ENCODE measurements at regions not wholly inside any gene's neighbourhood (a gene's known extent, or its start where the extent isn't known, plus 50 kb on each side); places are given as distances from the start of the nearest gene placed in this dataset.

DNA sequence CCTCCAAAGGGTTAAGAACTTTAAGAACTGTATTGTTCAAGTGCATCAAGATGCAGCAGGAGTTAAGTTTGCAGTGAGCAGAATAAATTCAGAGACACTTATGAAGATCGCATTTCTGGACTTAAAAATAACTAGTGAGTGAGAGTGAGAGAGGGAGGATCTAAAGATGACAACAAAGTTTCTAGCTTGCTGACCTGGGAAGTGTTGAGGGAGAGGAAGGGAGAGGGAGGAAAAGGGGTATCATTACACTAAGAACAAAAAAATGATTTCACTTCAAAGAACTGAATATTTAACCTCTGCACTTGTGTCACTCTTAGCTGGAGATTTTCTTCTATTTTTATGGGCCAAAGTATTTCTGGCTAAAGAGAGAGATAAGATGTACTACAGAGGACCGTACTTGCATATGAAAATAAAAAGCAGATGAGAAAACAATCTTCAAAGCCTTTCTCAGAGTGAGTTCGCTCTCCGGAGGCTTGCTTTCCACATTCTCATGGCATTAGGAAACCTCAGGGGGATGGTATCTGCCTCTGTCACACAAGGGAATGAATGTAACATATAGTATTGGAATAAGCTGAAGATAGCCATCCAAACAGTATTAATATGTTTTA, 91.4 kb upstream of the TJP1 start:
- WGBS, 2 donors: 7 to 18% methylated on average over 4 of the region's 4 CpGs
- ATAC-seq (peak; percentile 36 to 76 (median 68)), DNase-seq (no peak)
- Histone ChIP-seq H3K4me1 (peaks cover 5 to 62% (median 34%) of the 10 kb centered on the region in 9 donors), H3K36me3 (no peaks in the 10 kb centered on the region), H3K27me3 (no peaks in the 10 kb centered on the region), H3K9me3 (peaks cover 0 to 14% (median 0%) of the 10 kb centered on the region in 11 donors), H3K4me3 (no peak overlapping the region), H3K27ac (peak overlapping the region; percentile 4 to 86 (median 68))
- TF ChIP-seq, protein P1, sequence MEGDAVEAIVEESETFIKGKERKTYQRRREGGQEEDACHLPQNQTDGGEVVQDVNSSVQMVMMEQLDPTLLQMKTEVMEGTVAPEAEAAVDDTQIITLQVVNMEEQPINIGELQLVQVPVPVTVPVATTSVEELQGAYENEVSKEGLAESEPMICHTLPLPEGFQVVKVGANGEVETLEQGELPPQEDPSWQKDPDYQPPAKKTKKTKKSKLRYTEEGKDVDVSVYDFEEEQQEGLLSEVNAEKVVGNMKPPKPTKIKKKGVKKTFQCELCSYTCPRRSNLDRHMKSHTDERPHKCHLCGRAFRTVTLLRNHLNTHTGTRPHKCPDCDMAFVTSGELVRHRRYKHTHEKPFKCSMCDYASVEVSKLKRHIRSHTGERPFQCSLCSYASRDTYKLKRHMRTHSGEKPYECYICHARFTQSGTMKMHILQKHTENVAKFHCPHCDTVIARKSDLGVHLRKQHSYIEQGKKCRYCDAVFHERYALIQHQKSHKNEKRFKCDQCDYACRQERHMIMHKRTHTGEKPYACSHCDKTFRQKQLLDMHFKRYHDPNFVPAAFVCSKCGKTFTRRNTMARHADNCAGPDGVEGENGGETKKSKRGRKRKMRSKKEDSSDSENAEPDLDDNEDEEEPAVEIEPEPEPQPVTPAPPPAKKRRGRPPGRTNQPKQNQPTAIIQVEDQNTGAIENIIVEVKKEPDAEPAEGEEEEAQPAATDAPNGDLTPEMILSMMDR (IDR thresholded peaks at IDR 0.05): no peak
- intact Hi-C loops (cut with DNase I): loop anchor here in 8 of 10 donors (1.0 to 10.0 kb wide), 6 partner anchors 41 to 161 kb away; partner anchors contain the start of gene TJP1 (in 5 of the 8)

DNA sequence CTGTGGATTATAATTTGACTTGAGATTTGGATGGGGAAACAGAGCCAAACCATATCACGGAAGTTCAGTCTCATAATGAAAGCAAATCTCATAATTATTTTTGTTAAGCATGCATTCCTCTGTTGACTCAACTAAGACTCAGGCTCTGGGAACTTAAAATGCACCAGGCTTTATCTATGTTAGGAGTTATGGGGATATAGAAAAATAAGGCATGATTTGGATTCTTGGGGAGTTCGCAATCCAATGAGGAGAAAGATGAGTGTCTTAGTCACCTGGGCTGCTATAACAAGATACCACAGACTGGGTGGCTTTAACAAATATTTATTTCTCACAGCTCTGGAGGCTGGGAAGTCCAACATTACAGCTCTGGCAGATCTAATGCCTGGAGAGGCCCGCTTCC, 89.4 kb upstream of the TJP1 start:
- WGBS, 2 donors: 71 to 72% methylated on average over 3 of the region's 3 CpGs
- no peaks in the 10 kb centered on the region for H3K27me3 ChIP-seq
- ATAC-seq: no peak

DNA sequence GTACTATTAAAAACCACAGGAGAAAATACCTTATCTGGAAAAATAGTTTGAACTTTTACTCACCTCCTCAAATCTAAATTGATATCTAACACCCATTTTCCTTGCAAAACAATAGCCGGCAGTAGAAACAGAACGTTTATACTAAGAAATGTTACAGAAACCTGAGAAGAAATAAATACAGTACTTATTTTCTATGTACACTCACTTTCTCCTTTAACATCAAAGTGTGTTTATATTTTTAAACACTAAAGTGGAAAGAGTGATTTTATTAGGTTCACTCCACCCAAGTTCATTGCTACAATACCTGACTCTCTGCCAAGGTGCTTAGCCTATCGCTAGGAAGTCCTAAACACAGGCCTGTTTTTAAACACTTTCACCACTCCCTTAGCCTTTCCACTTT, 87.8 kb upstream of the TJP1 start:
- TF ChIP-seq, protein P1 (IDR thresholded peaks at IDR 0.05): no peak
- Histone ChIP-seq H3K9me3 (peaks cover 0 to 14% (median 0%) of the 10 kb centered on the region in 11 donors), H3K27me3 (no peaks in the 10 kb centered on the region), H3K4me3 (no peak overlapping the region), H3K4me1 (peaks cover 5 to 61% (median 33%) of the 10 kb centered on the region in 9 donors), H3K27ac (peak overlapping the region in 7 of 10 donors; percentile 35 to 86 (median 60)), H3K36me3 (no peaks in the 10 kb centered on the region)
- DNase-seq (peak in 1 of 2 donors; percentile 31), ATAC-seq (peak in 7 of 8 donors; percentile 43 to 78 (median 58))
- intact Hi-C loops (cut with DNase I): loop anchor here in 7 of 10 donors (5.0 to 10.0 kb wide), 5 partner anchors 38 to 158 kb away; partner anchors contain the start of gene TJP1 (in 4 of the 7)
- 22 to 42% methylated on average over 3 of the region's 3 CpGs for WGBS, 2 donors

More for the DNA sequence above, 89.4 kb upstream of the TJP1 start:
- intact Hi-C loops (cut with DNase I): loop anchor here in 7 of 10 donors (5.0 to 10.0 kb wide), 5 partner anchors 39 to 159 kb away; partner anchors contain the start of gene TJP1 (in 4 of the 7)
- peak overlapping the region in 5 of 10 donors; percentile 38 to 86 (median 77) for H3K27ac ChIP-seq
- no peak overlapping the region for H3K4me3 ChIP-seq
- peaks cover 5 to 62% (median 34%) of the 10 kb centered on the region in 9 donors for H3K4me1 ChIP-seq
- H3K36me3 ChIP-seq: no peaks in the 10 kb centered on the region
- DNase-seq: no peak
- TF ChIP-seq, protein P1 (IDR thresholded peaks at IDR 0.05): no peak
- peaks cover 0 to 14% (median 0%) of the 10 kb centered on the region in 11 donors for H3K9me3 ChIP-seq

- no peaks in the 10 kb centered on the region for H3K9me3 ChIP-seq
- DNase-seq (no peak), ATAC-seq (no peak)
- no peak overlapping the region for H3K27ac ChIP-seq
- intact Hi-C loops (cut with DNase I): no loop called here
- H3K27me3 ChIP-seq: no peaks in the 10 kb centered on the region
- H3K4me1 ChIP-seq: peaks cover 0 to 18% (median 7%) of the 10 kb centered on the region in 9 donors
- TF ChIP-seq, protein P1 (IDR thresholded peaks at IDR 0.05): no peak
- H3K36me3 ChIP-seq: no peaks in the 10 kb centered on the region
- WGBS, 2 donors: 63 to 77% methylated on average over 4 of the region's 4 CpGs
- no peak overlapping the region for H3K4me3 ChIP-seq
These were observed 82.6 kb upstream of the TJP1 start for GRCh38 chr15:29904757-29905417.
